GM23248 (cell line): ENCODE measurements at regions not wholly inside any gene's neighbourhood (a gene's known extent, or its start where the extent isn't known, plus 50 kb on each side); places are given as distances from the start of the nearest gene placed in this dataset.
A peak's percentile ranks its signal among the peaks of the same experiment; 100 is the strongest.

Experiments used
- DNase-seq: peaks from one replicate; pipeline ENCODE4 v3.0.0-alpha.2; 2015
- H2AFZ ChIP-seq: fragments of 200-600 bp; sonication (generic); 2 replicates; pipeline ENCODE4 v1.6.1; 2016; ENCODE audit warnings: antibody characterized with exemption
- H3F3A ChIP-seq: fragments of 200-600 bp; sonication (generic); 2 replicates; pipeline ENCODE4 v1.6.1; 2016; ENCODE audit warnings: mild to moderate bottlenecking, antibody characterized with exemption, mixed run types; ENCODE audit not compliant: insufficient read depth
- H3K27ac ChIP-seq: fragments of 200-600 bp; sonication (generic); 2 replicates; pipeline ENCODE4 v1.5.1; 2016; ENCODE audit warnings: mild to moderate bottlenecking
- H3K27me3 ChIP-seq: fragments of 200-600 bp; sonication (generic); replicated peaks from 2 replicates; pipeline ENCODE4 v1.6.1; 2016; ENCODE audit warnings: mild to moderate bottlenecking; ENCODE audit not compliant: insufficient read depth
- H3K36me3 ChIP-seq: fragments of 200-600 bp; sonication (generic); 2 replicates; pipeline ENCODE4 v1.6.1; 2016; ENCODE audit warnings: low read depth, mild to moderate bottlenecking
- H3K4me1 ChIP-seq: fragments of 200-600 bp; sonication (generic); 2 replicates; pipeline ENCODE4 v1.6.1; 2016; ENCODE audit warnings: mild to moderate bottlenecking; ENCODE audit not compliant: insufficient read depth
- H3K4me2 ChIP-seq: fragments of 200-600 bp; sonication (generic); one replicate; pipeline ENCODE4 v1.6.1; 2016; ENCODE audit warnings: mild to moderate bottlenecking; ENCODE audit not compliant: unreplicated experiment
- H3K4me3 ChIP-seq: fragments of 200-600 bp; sonication (generic); 2 replicates; pipeline ENCODE4 v1.5.1; 2016; ENCODE audit warnings: mild to moderate bottlenecking
- H3K79me2 ChIP-seq: fragments of 200-600 bp; sonication (generic); 2 replicates; pipeline ENCODE4 v1.6.1; 2016; ENCODE audit warnings: mild to moderate bottlenecking; ENCODE audit not compliant: insufficient read depth
- H3K9ac ChIP-seq: fragments of 200-600 bp; sonication (generic); 2 replicates; pipeline ENCODE4 v1.6.1; 2016; ENCODE audit warnings: mild to moderate bottlenecking
- H3K9me2 ChIP-seq: fragments of 200-600 bp; sonication (generic); 2 replicates; pipeline ENCODE4 v1.6.1; 2016; ENCODE audit warnings: mixed run types, mild to moderate bottlenecking, moderate library complexity; ENCODE audit not compliant: insufficient read depth
- H3K9me3 ChIP-seq: fragments of 200-600 bp; sonication (generic); one replicate; pipeline ENCODE4 v1.6.1; 2017; ENCODE audit warnings: low read depth
- H4K20me1 ChIP-seq: fragments of 200-600 bp; sonication (generic); 2 replicates; pipeline ENCODE4 v1.6.0; 2016; ENCODE audit not compliant: insufficient read depth
- EZH2 ChIP-seq: fragments of 200-600 bp; sonication (generic); IDR thresholded peaks from 2 replicates; pipeline ENCODE4 v1.6.1; 2018; ENCODE audit warnings: antibody characterized with exemption, mild to moderate bottlenecking; ENCODE audit not compliant: insufficient read depth, poor library complexity, severe bottlenecking
- EZH2phosphoT487 ChIP-seq: fragments of 200-600 bp; sonication (generic); IDR thresholded peaks from 2 replicates; pipeline ENCODE4 v1.6.1; 2018; ENCODE audit warnings: antibody characterized with exemption, moderate library complexity, mild to moderate bottlenecking, low read depth; ENCODE audit not compliant: insufficient read depth
- WGBS, 2 experiments: methylation state at CpG; one replicate each; pipeline ENCODE4 v1.1.6; 2015 to 2017; ENCODE audit warnings: low lambda C conversion rate in 2 of 2, low coverage in 1 of 2; ENCODE audit errors: missing lambda C conversion rate in 2 of 2; 5-methylcytosine and 5-hydroxymethylcytosine counted together
- in situ Hi-C: fragments of 300-500 bp; cut with MboI; formaldehyde crosslinking; loops from 2 replicates; pipeline ENCODE4 v1.15.0; 2020

- H3K4me3 ChIP-seq: no peak overlapping the region
- H3K4me1 ChIP-seq: peaks cover 9% of the 10 kb centered on the region; the same call in 1 of the 2 replicates
- H3F3A ChIP-seq: no peaks in the 10 kb centered on the region
- no peak overlapping the region for H3K27ac ChIP-seq
- peaks cover 74% of the 10 kb centered on the region for H3K27me3 ChIP-seq
- H2AFZ ChIP-seq: no peak overlapping the region
- WGBS, 2 experiments: 32 to 42% methylated on average over 16 of the region's 16 CpGs
- H3K9me2 ChIP-seq: no peaks in the 10 kb centered on the region
- TF ChIP-seq EZH2phosphoT487 (no peak), EZH2 (no peak)
- H3K79me2 ChIP-seq: no peaks in the 10 kb centered on the region
- no peak overlapping the region for H3K4me2 ChIP-seq
- no peaks in the 10 kb centered on the region for H3K9me3 ChIP-seq
- no peak overlapping the region for H3K9ac ChIP-seq
- no peaks in the 10 kb centered on the region for H3K36me3 ChIP-seq
- H4K20me1 ChIP-seq: no peaks in the 10 kb centered on the region
- in situ Hi-C loops: no loop called here
- DNase-seq: no peak
Measured at GRCh38 chr9:14418941-14419937, 105.3 kb upstream of the NFIB start.

GRCh38 chr9:14418301-14418940, 104.5 kb upstream of the NFIB start:
- Histone ChIP-seq H3F3A (no peaks in the 10 kb centered on the region), H2AFZ (no peak overlapping the region), H3K4me2 (no peak overlapping the region), H3K9ac (no peak overlapping the region), H3K27me3 (peaks cover 77% of the 10 kb centered on the region), H3K36me3 (no peaks in the 10 kb centered on the region), H3K4me1 (peaks cover 4% of the 10 kb centered on the region; the same call in 1 of the 2 replicates), H3K9me2 (no peaks in the 10 kb centered on the region), H3K27ac (no peak overlapping the region), H3K9me3 (no peaks in the 10 kb centered on the region), H3K4me3 (no peak overlapping the region), H3K79me2 (no peaks in the 10 kb centered on the region), H4K20me1 (no peaks in the 10 kb centered on the region)
- WGBS, 2 experiments: 44 to 50% methylated on average over 5 of the region's 5 CpGs
- in situ Hi-C loops: no loop called here
- TF ChIP-seq EZH2phosphoT487 (no peak), EZH2 (no peak)
- DNase-seq: no peak

- WGBS, 2 experiments: 2 to 5% methylated on average over 3 of the region's 3 CpGs
Measured at GRCh38 chr9:14417237-14417636, 103.3 kb upstream of the NFIB start.

GRCh38 chr9:14415947-14416346, 102.0 kb upstream of the NFIB start:
- no peaks in the 10 kb centered on the region for H3K9me3 ChIP-seq
- 32 to 39% methylated on average over 1 of the region's 1 CpG for WGBS, 2 experiments
- H3K27ac ChIP-seq: no peak overlapping the region
- no peak overlapping the region for H3K4me2 ChIP-seq
- H3K9ac ChIP-seq: no peak overlapping the region
- no peaks in the 10 kb centered on the region for H3K9me2 ChIP-seq
- H3K4me1 ChIP-seq: 0 out of 2 replicates have a peak, but pooled peaks cover 3% of the 10 kb centered on the region
- no peaks in the 10 kb centered on the region for H3K79me2 ChIP-seq
- H3F3A ChIP-seq: no peaks in the 10 kb centered on the region
- H3K36me3 ChIP-seq: no peaks in the 10 kb centered on the region
- peaks cover 79% of the 10 kb centered on the region for H3K27me3 ChIP-seq
- no peaks in the 10 kb centered on the region for H4K20me1 ChIP-seq
- in situ Hi-C loops: no loop called here
- DNase-seq: peak; percentile 77
- TF ChIP-seq EZH2phosphoT487 (peak; percentile 99), EZH2 (no peak)
- no peak overlapping the region for H2AFZ ChIP-seq
- H3K4me3 ChIP-seq: no peak overlapping the region

More at GRCh38 chr9:14417237-14417636, 103.3 kb upstream of the NFIB start:
- no peak overlapping the region for H3K4me3 ChIP-seq
- H3F3A ChIP-seq: no peaks in the 10 kb centered on the region
- no peak overlapping the region for H2AFZ ChIP-seq
- no peaks in the 10 kb centered on the region for H3K36me3 ChIP-seq
- H4K20me1 ChIP-seq: no peaks in the 10 kb centered on the region
- H3K9ac ChIP-seq: no peak overlapping the region
- H3K9me3 ChIP-seq: no peaks in the 10 kb centered on the region
- TF ChIP-seq EZH2: no peak
- 0 out of 2 replicates have a peak, but pooled peaks have one; percentile 43 for TF ChIP-seq EZH2phosphoT487
- H3K4me1 ChIP-seq: 0 out of 2 replicates have a peak, but pooled peaks cover 3% of the 10 kb centered on the region
- no peak overlapping the region for H3K27ac ChIP-seq
- H3K27me3 ChIP-seq: peaks cover 77% of the 10 kb centered on the region
- no peaks in the 10 kb centered on the region for H3K9me2 ChIP-seq
- in situ Hi-C loops: no loop called here
- H3K4me2 ChIP-seq: no peak overlapping the region
- peak; percentile 79 for DNase-seq
- H3K79me2 ChIP-seq: no peaks in the 10 kb centered on the region
